ENCODE measurements at regions not wholly inside any gene's neighbourhood (a gene's known extent, or its start where the extent isn't known, plus 50 kb on each side); places are given as distances from the start of the nearest gene placed in this dataset.

- WGBS (ENCODE audit: insufficient coverage) = 53% methylated on average over 2 of the region's 2 CpGs
- no peaks in the 10 kb centered on the region for H3K9me3 ChIP-seq (ENCODE audit: control insufficient read depth, insufficient read depth, low read length)
- ATAC-seq (no peak), DNase-seq (no peak)
- H3K27ac ChIP-seq (ENCODE audit: low read length) = no peak overlapping the region
- no peaks in the 10 kb centered on the region for H3K4me1 Mint-ChIP-seq
- no peak for TF ChIP-seq CTCF (IDR thresholded peaks at IDR 0.05)
- H3K27ac Mint-ChIP-seq = no peak overlapping the region
- no peak overlapping the region for H3K4me3 Mint-ChIP-seq
- H3K4me1 ChIP-seq (ENCODE audit: control insufficient read depth, insufficient read depth, low read length) = no peaks in the 10 kb centered on the region
- H3K4me3 ChIP-seq (ENCODE audit: low read length) = no peak overlapping the region
- H3K27me3 Mint-ChIP-seq (ENCODE audit: low read depth in 2 of 2) = no peaks in the 10 kb centered on the region
- no peaks in the 10 kb centered on the region for H3K36me3 ChIP-seq (ENCODE audit: control insufficient read depth, insufficient read depth, low read length)
- intact Hi-C loops (cut with micrococcal nuclease) = no loop called here
- H3K27me3 ChIP-seq (ENCODE audit: control insufficient read depth, insufficient read depth, low read length) = no peaks in the 10 kb centered on the region
- H3K36me3 Mint-ChIP-seq = peaks cover 7% of the 10 kb centered on the region
- peaks cover 7 to 14% of the 10 kb centered on the region in 2 donors for H3K9me3 Mint-ChIP-seq
Measured at GRCh38 chr16:7887316-7887715, 554.7 kb downstream of the RBFOX1 start.

GRCh38 chr16:7871979-7872378, 539.3 kb downstream of the RBFOX1 start:
- no peaks in the 10 kb centered on the region for H3K27me3 Mint-ChIP-seq (ENCODE audit: low read depth in 2 of 2)
- no peak overlapping the region for H3K27ac Mint-ChIP-seq
- no peak for DNase-seq
- H3K9me3 Mint-ChIP-seq = peaks cover 4 to 15% of the 10 kb centered on the region in 2 donors
- TF ChIP-seq CTCF (IDR thresholded peaks at IDR 0.05) = no peak
- H3K4me3 Mint-ChIP-seq = no peak overlapping the region
- H3K4me1 ChIP-seq (ENCODE audit: control insufficient read depth, insufficient read depth, low read length) = no peaks in the 10 kb centered on the region
- no peaks in the 10 kb centered on the region for H3K9me3 ChIP-seq (ENCODE audit: control insufficient read depth, insufficient read depth, low read length)
- no peak overlapping the region for H3K4me3 ChIP-seq (ENCODE audit: low read length)
- WGBS (ENCODE audit: insufficient coverage) = 71% methylated on average over 2 of the region's 2 CpGs
- intact Hi-C loops (cut with micrococcal nuclease) = no loop called here
- no peaks in the 10 kb centered on the region for H3K27me3 ChIP-seq (ENCODE audit: control insufficient read depth, insufficient read depth, low read length)
- no peak for ATAC-seq
- H3K27ac ChIP-seq (ENCODE audit: low read length) = no peak overlapping the region
- H3K36me3 ChIP-seq (ENCODE audit: control insufficient read depth, insufficient read depth, low read length) = no peaks in the 10 kb centered on the region
- H3K4me1 Mint-ChIP-seq = no peaks in the 10 kb centered on the region
- no peaks in the 10 kb centered on the region for H3K36me3 Mint-ChIP-seq

GRCh38 chr16:7871371-7871770, 538.7 kb downstream of the RBFOX1 start:
- Mint-ChIP-seq H3K4me1 (no peaks in the 10 kb centered on the region), H3K27ac (no peak overlapping the region), H3K27me3 (ENCODE audit: low read depth in 2 of 2) (no peaks in the 10 kb centered on the region), H3K9me3 (peaks cover 4 to 15% of the 10 kb centered on the region in 2 donors), H3K36me3 (no peaks in the 10 kb centered on the region), H3K4me3 (no peak overlapping the region)
- Histone ChIP-seq H3K27me3 (ENCODE audit: control insufficient read depth, insufficient read depth, low read length) (no peaks in the 10 kb centered on the region), H3K27ac (ENCODE audit: low read length) (no peak overlapping the region), H3K9me3 (ENCODE audit: control insufficient read depth, insufficient read depth, low read length) (no peaks in the 10 kb centered on the region), H3K4me3 (ENCODE audit: low read length) (no peak overlapping the region), H3K4me1 (ENCODE audit: control insufficient read depth, insufficient read depth, low read length) (no peaks in the 10 kb centered on the region), H3K36me3 (ENCODE audit: control insufficient read depth, insufficient read depth, low read length) (no peaks in the 10 kb centered on the region)
- intact Hi-C loops (cut with micrococcal nuclease) = no loop called here
- no peak for ATAC-seq
- DNase-seq = no peak
- WGBS (ENCODE audit: insufficient coverage) = 91% methylated on average over 9 of the region's 9 CpGs
- no peak for TF ChIP-seq CTCF (IDR thresholded peaks at IDR 0.05)

GRCh38 chr16:7867831-7868230, 535.2 kb downstream of the RBFOX1 start:
- H3K9me3 Mint-ChIP-seq = peaks cover 5 to 21% of the 10 kb centered on the region in 2 donors
- TF ChIP-seq CTCF (IDR thresholded peaks at IDR 0.05) = no peak
- WGBS (ENCODE audit: insufficient coverage) = 88% methylated on average over 1 of the region's 1 CpG
- no peak for ATAC-seq
- H3K27me3 Mint-ChIP-seq (ENCODE audit: low read depth in 2 of 2) = no peaks in the 10 kb centered on the region
- H3K27ac Mint-ChIP-seq = no peak overlapping the region
- H3K4me1 Mint-ChIP-seq = no peaks in the 10 kb centered on the region
- DNase-seq = no peak
- Histone ChIP-seq H3K4me3 (ENCODE audit: low read length) (no peak overlapping the region), H3K36me3 (ENCODE audit: control insufficient read depth, insufficient read depth, low read length) (no peaks in the 10 kb centered on the region), H3K4me1 (ENCODE audit: control insufficient read depth, insufficient read depth, low read length) (no peaks in the 10 kb centered on the region), H3K9me3 (ENCODE audit: control insufficient read depth, insufficient read depth, low read length) (no peaks in the 10 kb centered on the region), H3K27ac (ENCODE audit: low read length) (no peak overlapping the region), H3K27me3 (ENCODE audit: control insufficient read depth, insufficient read depth, low read length) (no peaks in the 10 kb centered on the region)
- no peaks in the 10 kb centered on the region for H3K36me3 Mint-ChIP-seq
- intact Hi-C loops (cut with micrococcal nuclease) = no loop called here
- no peak overlapping the region for H3K4me3 Mint-ChIP-seq

All from natural killer cell (primary cell).